AG08395 (cell line): ENCODE measurements at regions not wholly inside any gene's neighbourhood (a gene's known extent, or its start where the extent isn't known, plus 50 kb on each side); places are given as distances from the start of the nearest gene placed in this dataset.

Source experiments
- DNase-seq: peaks from one replicate; pipeline ENCODE4 v3.0.0; 2012; ENCODE audit warnings: mixed read lengths, low spot score

DNA sequence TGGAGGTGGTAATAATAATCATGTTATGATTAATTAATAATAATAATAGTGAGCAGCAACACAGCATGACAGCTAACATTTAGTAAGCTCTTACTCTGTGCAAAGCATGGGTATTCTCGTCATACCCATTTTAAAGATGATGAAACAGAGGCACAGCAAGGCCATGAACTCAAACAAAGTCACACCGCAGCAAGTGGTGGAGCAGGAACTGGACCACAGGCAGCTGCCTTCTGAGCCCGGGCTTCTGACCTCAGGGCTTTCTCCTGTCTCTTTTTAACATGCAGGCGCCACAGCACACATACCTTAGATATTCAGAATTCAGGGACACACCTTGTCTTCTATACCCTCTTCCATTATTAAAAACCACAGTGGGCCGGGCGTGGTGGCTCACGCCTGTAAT is 50.7 kb upstream of the SPATA12 start:
- DNase-seq: no peak

DNA sequence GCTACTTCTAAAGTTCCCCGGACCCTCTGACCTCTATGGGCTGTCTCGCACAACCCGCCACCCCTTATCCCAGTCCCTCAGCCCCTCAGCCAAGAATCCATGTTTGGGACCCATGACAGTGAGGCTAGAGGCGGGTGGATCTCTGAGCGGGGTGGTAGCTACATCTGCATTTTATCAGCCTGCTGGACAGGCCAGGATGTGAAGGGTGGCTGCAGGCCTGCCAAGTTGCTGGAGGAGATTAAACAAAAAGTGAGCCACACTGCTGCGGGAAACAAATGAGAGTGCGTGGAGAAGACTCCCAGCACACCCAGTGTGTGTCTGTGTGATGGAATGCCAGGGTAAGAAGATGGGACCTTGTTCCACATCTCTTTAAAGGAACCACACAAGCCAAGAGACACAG is 51.1 kb upstream of the SPATA12 start:
- DNase-seq: no peak

- peak; percentile 86 for DNase-seq
Observed at GRCh38 chr3:57007521-57008460, 52.7 kb upstream of the SPATA12 start.

- DNase-seq: no peak
Observed at GRCh38 chr3:57006949-57007419, 53.5 kb upstream of the SPATA12 start.

GRCh38 chr3:57006179-57006657 is 54.2 kb upstream of the SPATA12 start:
- no peak for DNase-seq

DNA sequence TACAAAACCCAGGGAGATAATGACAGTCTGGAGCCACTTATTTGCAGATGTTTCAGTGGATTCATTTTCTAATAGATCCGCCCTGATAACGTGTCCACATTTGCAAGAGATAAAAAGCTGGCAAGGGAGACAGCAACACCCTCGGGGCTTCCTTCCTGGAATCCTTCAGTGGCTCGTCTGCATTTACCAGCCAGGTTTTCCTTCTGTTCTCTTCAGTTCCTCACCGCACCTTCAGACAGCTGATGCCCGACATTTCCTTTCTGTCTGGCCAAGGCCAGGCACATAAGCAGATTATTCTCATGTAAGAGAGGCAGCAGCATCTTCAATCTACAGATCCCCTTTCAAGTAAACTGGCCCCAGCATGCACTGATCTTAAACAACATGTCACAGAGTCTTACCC is 56.2 kb upstream of the SPATA12 start:
- no peak for DNase-seq

GRCh38 chr3:57003676-57004075 is 56.8 kb upstream of the SPATA12 start:
- no peak for DNase-seq

- no peak for DNase-seq
Observed at GRCh38 chr3:57001356-57001755, 59.1 kb upstream of the SPATA12 start.

GRCh38 chr3:57000012-57000411 is 60.5 kb upstream of the SPATA12 start:
- no peak for DNase-seq

DNA sequence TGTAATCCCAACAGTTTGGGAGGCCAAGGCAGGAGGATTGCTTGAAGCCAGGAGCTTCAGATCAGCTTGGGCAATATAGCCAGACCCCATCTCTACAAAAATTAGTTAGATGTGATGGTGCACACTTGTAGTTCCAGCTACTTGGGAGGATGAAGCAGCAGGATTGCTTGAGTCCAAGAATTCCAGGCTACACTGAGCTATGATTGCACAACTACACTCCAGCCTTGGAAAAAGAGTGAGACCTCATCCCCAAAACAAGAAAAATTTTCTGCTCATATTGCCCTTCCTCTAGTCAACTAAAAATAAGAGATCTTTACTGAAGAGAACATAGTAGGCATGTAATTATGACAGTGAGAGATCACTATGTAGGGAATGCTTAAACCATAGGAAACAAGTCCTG is 60.9 kb upstream of the SPATA12 start:
- DNase-seq: no peak

- no peak for DNase-seq
Observed at GRCh38 chr3:56998076-56998529, 62.4 kb upstream of the SPATA12 start.

DNA sequence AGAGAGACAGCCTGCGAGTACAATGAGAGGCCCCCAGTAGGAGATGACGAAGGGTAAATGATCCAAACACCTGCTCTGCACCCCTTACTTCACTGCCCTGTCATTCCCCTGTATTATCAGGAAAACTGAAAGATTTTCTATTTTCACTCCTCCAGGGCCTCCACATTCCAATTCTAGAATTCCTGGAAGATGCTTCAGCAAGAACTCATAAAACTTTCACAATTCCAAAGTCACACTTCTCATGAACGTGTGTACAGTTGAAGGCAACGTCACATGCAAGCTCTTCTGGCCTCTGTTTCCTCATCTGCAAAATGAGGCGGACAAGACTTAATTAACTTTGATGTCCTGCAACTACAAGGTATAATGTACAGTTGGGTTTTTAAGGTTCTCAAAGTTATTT is 62.8 kb upstream of the SPATA12 start:
- peak; percentile 42 for DNase-seq

DNA sequence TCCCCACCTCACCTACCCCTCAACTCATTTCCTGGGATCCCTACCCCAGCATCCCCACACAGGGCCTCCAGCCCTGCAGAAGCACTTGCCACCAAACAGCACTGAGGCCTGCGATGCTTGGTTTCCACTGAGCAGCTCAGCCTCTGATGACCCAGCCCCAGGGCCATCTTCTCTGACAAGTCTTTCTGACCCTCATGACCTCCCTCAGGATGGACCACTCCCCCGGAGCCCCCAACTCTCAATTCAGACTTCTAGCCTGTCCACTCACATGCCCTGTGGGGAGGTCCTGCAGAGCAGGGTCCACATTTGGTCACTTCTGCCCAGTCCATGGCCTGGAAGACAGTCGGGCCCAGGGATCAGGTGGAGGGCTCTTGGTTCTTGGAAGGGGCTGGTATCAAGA is 63.4 kb upstream of the SPATA12 start:
- DNase-seq: no peak

- no peak for DNase-seq
Observed at GRCh38 chr3:56994391-56994790, 66.1 kb upstream of the SPATA12 start.

- DNase-seq: no peak
Observed at GRCh38 chr3:56990641-56991015, 69.8 kb upstream of the SPATA12 start.

DNA sequence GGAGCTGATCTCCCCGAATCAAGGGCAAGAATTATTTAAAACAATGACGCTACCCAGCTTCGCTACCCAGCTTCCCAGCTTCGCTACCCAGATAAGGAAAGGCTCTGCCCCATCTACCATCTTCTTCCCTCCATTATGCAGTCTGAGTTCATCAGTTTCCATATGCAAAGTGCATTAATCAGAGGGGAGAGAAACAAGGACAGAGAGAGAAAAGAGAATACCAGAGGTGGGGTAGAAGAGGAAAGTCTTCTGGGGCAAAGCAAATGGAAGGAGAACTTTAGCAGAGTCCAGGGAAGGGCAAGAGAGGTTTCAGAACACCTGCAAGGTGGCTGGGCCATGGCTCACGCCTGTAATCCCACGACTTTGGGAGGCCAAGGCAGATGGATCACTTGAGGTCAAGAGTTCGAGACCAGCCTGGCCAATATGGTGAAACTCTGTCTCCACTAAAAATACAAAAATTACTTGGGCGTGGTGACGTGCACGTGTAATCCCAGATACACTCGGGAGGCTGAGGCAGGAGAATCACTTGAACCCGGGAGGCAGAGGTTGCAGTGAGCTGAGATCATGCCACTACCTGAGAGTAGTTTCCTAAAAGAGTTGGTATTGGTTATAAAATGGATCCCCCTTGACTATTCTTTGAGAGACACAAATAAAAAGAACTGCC is 70.4 kb upstream of the SPATA12 start:
- no peak for DNase-seq

- no peak for DNase-seq
Observed at GRCh38 chr3:56989169-56989976, 71.1 kb upstream of the SPATA12 start.

GRCh38 chr3:56988458-56989168 is 71.9 kb upstream of the SPATA12 start:
- peak; percentile 71 for DNase-seq

DNA sequence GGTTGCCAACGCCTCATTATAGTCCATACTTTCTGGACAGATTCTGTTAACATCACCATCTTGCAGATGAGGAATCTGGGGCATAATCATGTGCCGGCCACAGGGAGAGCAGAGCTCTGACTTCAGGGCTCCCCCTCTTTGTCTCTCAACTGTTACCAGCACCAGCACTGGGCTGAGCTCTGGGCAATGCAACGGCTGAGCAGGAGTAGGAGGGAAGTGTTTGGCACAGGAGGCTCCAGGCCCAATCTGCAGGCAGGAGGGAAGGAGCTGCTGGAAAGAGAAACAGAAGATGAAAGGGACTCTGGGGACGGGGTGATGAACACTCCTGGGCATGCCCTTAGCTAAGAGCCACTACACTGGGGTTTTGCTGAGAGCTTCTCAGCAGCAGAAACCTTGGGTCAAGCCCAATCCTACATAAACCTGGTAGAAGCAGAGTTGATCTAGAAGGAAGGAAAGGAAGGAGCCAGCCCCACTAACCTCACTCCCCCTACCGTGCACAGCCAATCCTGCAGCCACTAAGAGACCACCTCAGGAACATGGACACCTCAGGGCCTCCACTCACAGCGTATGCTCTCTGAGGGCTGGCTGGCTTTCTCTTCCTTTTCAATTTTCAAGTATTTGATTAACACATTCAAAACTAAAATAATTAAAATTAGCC is 73.1 kb upstream of the SPATA12 start:
- no peak for DNase-seq

DNA sequence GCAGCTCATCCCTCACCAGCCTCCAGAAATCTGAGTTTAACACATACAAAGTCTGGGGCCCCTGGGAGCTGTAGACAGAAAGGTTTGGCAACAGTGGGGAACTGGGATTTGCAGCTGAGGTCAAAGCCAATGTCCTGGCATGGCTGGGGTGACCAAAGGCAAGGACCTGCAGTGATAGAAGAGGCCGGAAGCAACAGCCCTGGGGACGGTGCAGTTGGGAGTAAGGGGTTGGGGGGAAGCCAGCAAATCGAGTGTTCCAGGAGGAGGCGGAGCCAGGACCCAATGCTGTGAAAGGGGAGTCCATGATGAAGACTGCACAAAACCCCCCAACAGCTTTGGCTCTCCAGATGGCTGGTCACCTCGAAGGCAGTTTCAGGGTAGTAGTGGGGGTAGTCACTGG is 74.1 kb upstream of the SPATA12 start:
- DNase-seq: no peak

DNA sequence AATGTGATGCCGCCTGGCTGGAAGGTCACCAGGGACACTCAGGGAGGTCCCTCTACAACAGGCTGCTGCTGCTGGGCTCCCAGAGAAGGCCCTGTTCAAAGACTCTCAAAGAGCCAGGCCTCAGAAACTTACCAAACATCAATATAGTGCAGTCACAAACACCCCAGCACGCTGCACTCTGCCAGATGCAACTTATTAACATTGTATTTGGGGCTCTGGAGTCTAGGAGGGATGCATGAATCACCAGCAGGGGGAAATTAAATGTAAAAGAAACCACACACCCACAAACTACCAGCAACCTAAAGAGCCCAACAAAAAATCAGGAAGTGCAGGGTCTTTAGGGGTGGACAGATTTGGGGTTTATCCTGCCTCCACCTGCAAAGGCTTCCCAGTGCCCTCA is 74.6 kb upstream of the SPATA12 start:
- no peak for DNase-seq
